HEK293 (cell line): ENCODE measurements at regions not wholly inside any gene's neighbourhood (a gene's known extent, or its start where the extent isn't known, plus 50 kb on each side); places are given as distances from the start of the nearest gene placed in this dataset.
A peak's percentile ranks its signal among the peaks of the same experiment; 100 is the strongest.

Source experiments
- CTCF ChIP-seq: fragments of 450-650 bp; formaldehyde crosslinking; IDR thresholded peaks from 2 replicates; pipeline ENCODE4 v1.5.1; 2016; ENCODE audit warnings: missing biosample characterization, missing genetic modification characterization
- GLIS1 ChIP-seq: fragments of 450-650 bp; formaldehyde crosslinking; IDR thresholded peaks from 2 replicates; pipeline ENCODE4 v1.5.1; 2016; ENCODE audit warnings: missing biosample characterization, missing genetic modification characterization
- HIC1 ChIP-seq: fragments of 450-650 bp; formaldehyde crosslinking; IDR thresholded peaks from 2 replicates; pipeline ENCODE4 v1.5.1; 2016; ENCODE audit warnings: missing biosample characterization, missing genetic modification characterization
- HOXC10 ChIP-seq: sonication (generic); formaldehyde crosslinking; IDR thresholded peaks from 2 replicates; pipeline ENCODE4 v1.8.1; 2023; ENCODE audit warnings: mild to moderate bottlenecking, missing genetic modification reagents
- OVOL3 ChIP-seq: fragments of 450-650 bp; formaldehyde crosslinking; IDR thresholded peaks from 2 replicates; pipeline ENCODE4 v1.5.1; 2016; ENCODE audit warnings: missing biosample characterization, missing genetic modification characterization
- TCF7L2 ChIP-seq: IDR thresholded peaks from 2 replicates; pipeline ENCODE4 v1.6.1; 2011; ENCODE audit warnings: low read depth, mild to moderate bottlenecking, inconsistent platforms, low read length, moderate library complexity, borderline replicate concordance
- TSHZ1 ChIP-seq: fragments of 450-650 bp; formaldehyde crosslinking; IDR thresholded peaks from 2 replicates; pipeline ENCODE4 v1.5.1; 2016; ENCODE audit warnings: missing biosample characterization, missing genetic modification characterization, borderline replicate concordance
- ZBTB11 ChIP-seq: fragments of 450-650 bp; formaldehyde crosslinking; conservative IDR thresholded peaks from 2 replicates; pipeline ENCODE4 v1.5.1; 2016; ENCODE audit warnings: low read depth, missing biosample characterization, missing genetic modification characterization
- ZBTB21 ChIP-seq: fragments of 450-650 bp; formaldehyde crosslinking; IDR thresholded peaks from 2 replicates; pipeline ENCODE4 v1.5.1; 2017; ENCODE audit warnings: missing biosample characterization, missing genetic modification characterization
- ZBTB49 ChIP-seq: fragments of 450-650 bp; formaldehyde crosslinking; IDR thresholded peaks from 2 replicates; pipeline ENCODE4 v1.5.1; 2016; ENCODE audit warnings: missing biosample characterization, missing genetic modification characterization, low read depth
- ZFHX2 ChIP-seq: fragments of 450-650 bp; formaldehyde crosslinking; conservative IDR thresholded peaks from 2 replicates; pipeline ENCODE4 v1.5.1; 2016; ENCODE audit warnings: missing biosample characterization, missing genetic modification characterization
- ZNF175 ChIP-seq: fragments of 450-650 bp; formaldehyde crosslinking; IDR thresholded peaks from 2 replicates; pipeline ENCODE4 v1.5.1; 2016; ENCODE audit warnings: missing biosample characterization, missing genetic modification characterization
- ZNF335 ChIP-seq: fragments of 450-650 bp; formaldehyde crosslinking; conservative IDR thresholded peaks from 2 replicates; pipeline ENCODE4 v1.5.1; 2016; ENCODE audit warnings: missing biosample characterization, missing genetic modification characterization
- ZNF366 ChIP-seq: fragments of 450-650 bp; formaldehyde crosslinking; conservative IDR thresholded peaks from 2 replicates; pipeline ENCODE4 v1.5.1; 2016; ENCODE audit warnings: missing biosample characterization, missing genetic modification characterization
- ZNF394 ChIP-seq: fragments of 450-650 bp; formaldehyde crosslinking; IDR thresholded peaks from 2 replicates; pipeline ENCODE4 v1.5.1; 2016; ENCODE audit warnings: missing biosample characterization, missing genetic modification characterization, mild to moderate bottlenecking, moderate library complexity, borderline replicate concordance
- ZNF404 ChIP-seq: fragments of 450-650 bp; formaldehyde crosslinking; IDR thresholded peaks from 2 replicates; pipeline ENCODE4 v1.5.1; 2017; ENCODE audit warnings: missing biosample characterization, missing genetic modification characterization
- ZNF555 ChIP-seq: fragments of 450-650 bp; formaldehyde crosslinking; conservative IDR thresholded peaks from 2 replicates; pipeline ENCODE4 v1.5.1; 2017; ENCODE audit warnings: missing biosample characterization, mild to moderate bottlenecking, missing genetic modification characterization, inconsistent platforms
- ZNF623 ChIP-seq: fragments of 450-650 bp; formaldehyde crosslinking; IDR thresholded peaks from 2 replicates; pipeline ENCODE4 v1.5.1; 2016; ENCODE audit warnings: missing biosample characterization, missing genetic modification characterization
- ZNF639 ChIP-seq: fragments of 450-650 bp; formaldehyde crosslinking; IDR thresholded peaks from 2 replicates; pipeline ENCODE4 v1.5.1; 2016; ENCODE audit warnings: missing biosample characterization, missing genetic modification characterization
- ZNF664 ChIP-seq: fragments of 450-650 bp; formaldehyde crosslinking; IDR thresholded peaks from 2 replicates; pipeline ENCODE4 v1.5.1; 2016; ENCODE audit warnings: missing biosample characterization, missing genetic modification characterization
- ZNF837 ChIP-seq: fragments of 450-650 bp; formaldehyde crosslinking; IDR thresholded peaks from 2 replicates; pipeline ENCODE4 v1.5.1; 2016; ENCODE audit warnings: missing biosample characterization, missing genetic modification characterization
- ZSCAN16 ChIP-seq: fragments of 450-650 bp; formaldehyde crosslinking; IDR thresholded peaks from 2 replicates; pipeline ENCODE4 v1.5.1; 2016; ENCODE audit warnings: missing biosample characterization, missing genetic modification characterization
- ZXDB ChIP-seq: fragments of 450-650 bp; formaldehyde crosslinking; IDR thresholded peaks from 2 replicates; pipeline ENCODE4 v1.5.1; 2016; ENCODE audit warnings: missing biosample characterization, missing genetic modification characterization

GRCh38 chr16:49181791-49182518 is 99.7 kb downstream of the CBLN1 start (continued):
- TF ChIP-seq TSHZ1 (no peak), ZBTB21 (tag by site-specific recombination) (no peak), ZNF837 (no peak), ZBTB49 (tag by site-specific recombination) (no peak), ZNF639 (tag by site-specific recombination) (0 out of 2 replicates have a peak, but pooled peaks have one; percentile 26), ZNF394 (tag by site-specific recombination) (peak; percentile 46; the same call in 1 of the 2 replicates), ZNF664 (tag by site-specific recombination) (no peak), ZBTB11 (tag by site-specific recombination) (no peak), TCF7L2 (0 out of 2 replicates have a peak, but pooled peaks have one; percentile 37), GLIS1 (tag by site-specific recombination) (no peak; the same call in 1 of the 2 replicates), ZNF404 (no peak), ZNF623 (tag by site-specific recombination) (no peak), ZXDB (tag by site-specific recombination) (peak; percentile 69; the same call in 1 of the 2 replicates), ZSCAN16 (tag by site-specific recombination) (no peak), CTCF (no peak), ZNF335 (tag by site-specific recombination) (peak; percentile 27; the same call in 1 of the 2 replicates), ZFHX2 (tag by site-specific recombination) (no peak), ZNF175 (no peak), HOXC10 (CRISPR knock-in tag) (no peak), ZNF366 (tag by site-specific recombination) (peak; percentile 36; the same call in 1 of the 2 replicates), HIC1 (tag by site-specific recombination) (0 out of 2 replicates have a peak, but pooled peaks have one; percentile 10), ZNF555 (tag by site-specific recombination) (no peak), OVOL3 (peak; percentile 64; the same call in 1 of the 2 replicates)
